LNCaP clone FGC (cell line): ENCODE measurements at regions not wholly inside any gene's neighbourhood (a gene's known extent, or its start where the extent isn't known, plus 50 kb on each side); places are given as distances from the start of the nearest gene placed in this dataset.

ENCODE experiments used
- DNase-seq: peaks from one replicate; pipeline ENCODE4 v3.0.0-alpha.2; 2011; ENCODE audit warnings: low read depth
- H3K4me3 ChIP-seq: 2 replicates; pipeline ENCODE4 v1.5.1; 2011; ENCODE audit warnings: mild to moderate bottlenecking, low read depth, low read length, control low read depth
- TF ChIP-seq, protein P1 (sequence below): IDR thresholded peaks from 2 replicates; pipeline ENCODE4 v1.5.1; 2012; ENCODE audit warnings: mild to moderate bottlenecking; ENCODE audit not compliant: control insufficient read depth, insufficient read depth; ENCODE audit errors: extremely low read depth

DNA sequence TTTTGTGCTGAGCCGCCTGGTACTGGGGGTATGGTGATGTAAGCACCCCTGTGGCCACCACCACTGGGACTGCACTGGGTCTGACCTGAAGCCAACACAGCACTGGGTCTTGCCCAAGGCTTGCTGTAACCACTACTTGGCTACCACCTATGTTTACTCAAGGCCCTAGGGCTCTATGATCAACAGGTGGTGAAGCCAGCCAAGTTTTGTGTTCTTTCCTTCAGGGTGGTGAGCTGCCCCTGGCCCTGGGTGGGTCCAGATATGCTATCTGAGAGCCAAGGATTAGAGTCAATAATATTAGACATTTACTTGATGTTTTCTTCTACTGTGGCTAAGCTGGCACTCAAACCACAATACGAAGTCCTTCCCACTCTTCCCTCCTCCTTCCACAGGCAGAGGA, 55.1 kb upstream of the PAGE4 start:
- DNase-seq = no peak
- TF ChIP-seq, protein P1, sequence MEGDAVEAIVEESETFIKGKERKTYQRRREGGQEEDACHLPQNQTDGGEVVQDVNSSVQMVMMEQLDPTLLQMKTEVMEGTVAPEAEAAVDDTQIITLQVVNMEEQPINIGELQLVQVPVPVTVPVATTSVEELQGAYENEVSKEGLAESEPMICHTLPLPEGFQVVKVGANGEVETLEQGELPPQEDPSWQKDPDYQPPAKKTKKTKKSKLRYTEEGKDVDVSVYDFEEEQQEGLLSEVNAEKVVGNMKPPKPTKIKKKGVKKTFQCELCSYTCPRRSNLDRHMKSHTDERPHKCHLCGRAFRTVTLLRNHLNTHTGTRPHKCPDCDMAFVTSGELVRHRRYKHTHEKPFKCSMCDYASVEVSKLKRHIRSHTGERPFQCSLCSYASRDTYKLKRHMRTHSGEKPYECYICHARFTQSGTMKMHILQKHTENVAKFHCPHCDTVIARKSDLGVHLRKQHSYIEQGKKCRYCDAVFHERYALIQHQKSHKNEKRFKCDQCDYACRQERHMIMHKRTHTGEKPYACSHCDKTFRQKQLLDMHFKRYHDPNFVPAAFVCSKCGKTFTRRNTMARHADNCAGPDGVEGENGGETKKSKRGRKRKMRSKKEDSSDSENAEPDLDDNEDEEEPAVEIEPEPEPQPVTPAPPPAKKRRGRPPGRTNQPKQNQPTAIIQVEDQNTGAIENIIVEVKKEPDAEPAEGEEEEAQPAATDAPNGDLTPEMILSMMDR = no peak
- no peak overlapping the region for H3K4me3 ChIP-seq

DNA sequence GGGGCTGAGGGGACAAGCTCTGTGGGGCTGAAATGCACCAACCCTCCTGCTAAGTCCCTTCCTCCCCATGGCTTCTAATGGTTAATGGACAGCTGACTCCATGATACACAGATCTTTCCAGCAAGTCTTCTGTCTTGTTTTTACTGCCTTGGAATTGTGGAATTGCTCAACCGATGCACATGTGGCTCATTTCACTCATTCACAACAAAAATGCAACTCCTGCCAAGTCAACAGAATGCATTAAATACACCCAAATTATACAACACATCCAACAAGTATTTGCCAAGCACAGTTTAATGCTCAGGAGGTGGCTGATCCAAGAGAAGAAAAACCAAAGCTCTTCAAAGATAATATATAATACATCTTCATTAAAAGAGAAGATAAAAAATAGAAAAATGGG, 61.9 kb upstream of the PAGE4 start:
- TF ChIP-seq, protein P1 = no peak
- no peak overlapping the region for H3K4me3 ChIP-seq
- DNase-seq = no peak

DNA sequence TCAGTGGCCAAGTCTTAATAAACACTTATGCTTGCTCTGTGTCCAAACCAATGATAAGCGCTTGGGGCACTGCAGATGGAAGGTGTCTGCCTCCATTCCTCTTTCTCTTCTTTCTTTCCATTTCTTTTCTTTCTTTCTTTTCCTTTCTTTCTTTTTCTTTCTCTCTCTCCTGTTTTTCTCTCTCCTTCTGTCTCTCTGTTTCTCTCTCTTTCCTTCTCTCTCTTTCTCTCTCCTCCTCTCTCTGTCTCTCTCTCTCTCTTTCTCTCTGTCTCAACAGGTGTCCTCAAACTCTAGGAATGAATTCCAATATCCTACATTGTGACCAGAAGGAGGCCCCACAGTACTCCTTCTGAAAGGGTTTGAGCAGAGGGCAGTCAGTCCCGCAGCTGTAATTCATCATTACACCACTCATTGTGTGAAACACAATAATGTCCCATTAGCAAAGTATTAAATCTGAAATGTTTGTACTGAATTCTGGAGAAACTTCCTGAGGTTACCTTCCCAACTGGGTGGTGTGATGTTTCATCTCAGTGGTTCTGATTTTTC, 66.5 kb upstream of the PAGE1 start:
- TF ChIP-seq, protein P1 = peak; percentile 15; the same call in 1 of the 2 replicates
- no peak overlapping the region for H3K4me3 ChIP-seq
- DNase-seq = no peak

DNA sequence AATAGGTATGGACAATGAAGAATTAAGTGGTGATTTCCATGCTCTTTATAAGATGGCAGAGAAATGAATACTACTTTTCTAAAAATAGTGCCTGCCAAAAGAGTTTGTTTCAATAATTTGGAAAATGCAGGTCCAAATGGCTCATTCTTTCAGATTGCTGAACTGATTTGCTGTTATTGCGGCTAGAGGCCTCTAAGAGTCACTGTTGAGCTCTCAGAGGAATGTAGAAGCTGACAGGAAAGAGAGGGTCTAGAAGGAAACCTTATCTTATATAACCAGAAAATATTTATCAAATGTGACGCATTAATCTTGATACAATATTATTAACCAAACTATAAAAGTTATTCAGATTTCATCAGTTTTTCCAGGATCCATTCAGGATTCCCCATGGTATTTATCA, 65.7 kb upstream of the PAGE1 start:
- DNase-seq = no peak
- TF ChIP-seq, protein P1 = peak; percentile 66
- no peak overlapping the region for H3K4me3 ChIP-seq

DNA sequence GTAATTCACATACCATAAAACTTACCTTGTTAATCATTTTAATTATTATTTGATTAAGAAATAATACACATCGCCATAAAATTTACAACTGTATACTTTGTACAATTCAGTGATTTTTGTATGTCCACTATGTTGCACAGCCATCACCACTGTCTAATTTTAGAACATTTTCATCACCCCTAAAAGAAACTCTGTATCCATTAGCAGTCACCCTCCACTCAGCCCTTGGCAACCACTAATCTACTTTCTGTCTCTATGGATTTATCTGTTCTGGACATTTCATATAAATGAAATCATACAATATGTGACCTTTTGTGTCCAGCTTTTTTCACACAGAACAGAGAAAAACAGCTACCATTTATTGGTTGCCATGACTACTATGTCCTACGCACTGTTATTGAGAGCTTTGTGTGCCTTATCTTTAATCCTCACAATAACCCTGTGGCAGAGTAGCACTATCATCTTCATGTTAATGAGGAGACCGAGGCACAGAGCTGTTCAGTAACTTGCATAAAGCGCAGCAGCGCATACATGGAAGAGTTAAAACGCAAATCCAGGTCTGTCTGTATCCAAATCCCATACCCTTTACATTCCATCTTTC, 64.6 kb upstream of the PAGE1 start:
- H3K4me3 ChIP-seq = no peak overlapping the region
- TF ChIP-seq, protein P1 = no peak
- no peak for DNase-seq

DNA sequence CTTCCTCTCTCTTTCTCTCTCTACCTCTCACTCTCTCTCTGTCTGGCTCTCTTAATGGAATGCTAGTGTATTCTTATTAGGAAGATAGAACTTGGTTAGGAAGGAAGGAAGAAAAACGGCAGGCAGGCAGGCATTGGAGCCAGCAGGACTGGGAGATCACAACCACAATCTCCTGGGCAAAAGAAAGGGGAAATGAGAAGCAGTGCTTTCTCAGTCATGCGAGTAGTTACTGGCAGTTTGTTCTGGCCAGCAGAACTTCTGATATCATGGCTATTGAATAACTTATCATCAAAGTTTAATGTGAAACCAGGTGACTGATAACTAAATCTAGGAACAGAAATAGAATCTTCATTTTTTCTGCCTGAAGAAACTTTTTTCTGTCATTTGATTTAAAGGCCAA, 60.9 kb upstream of the PAGE1 start:
- TF ChIP-seq, protein P1 = no peak
- DNase-seq = no peak
- H3K4me3 ChIP-seq = no peak overlapping the region

DNA sequence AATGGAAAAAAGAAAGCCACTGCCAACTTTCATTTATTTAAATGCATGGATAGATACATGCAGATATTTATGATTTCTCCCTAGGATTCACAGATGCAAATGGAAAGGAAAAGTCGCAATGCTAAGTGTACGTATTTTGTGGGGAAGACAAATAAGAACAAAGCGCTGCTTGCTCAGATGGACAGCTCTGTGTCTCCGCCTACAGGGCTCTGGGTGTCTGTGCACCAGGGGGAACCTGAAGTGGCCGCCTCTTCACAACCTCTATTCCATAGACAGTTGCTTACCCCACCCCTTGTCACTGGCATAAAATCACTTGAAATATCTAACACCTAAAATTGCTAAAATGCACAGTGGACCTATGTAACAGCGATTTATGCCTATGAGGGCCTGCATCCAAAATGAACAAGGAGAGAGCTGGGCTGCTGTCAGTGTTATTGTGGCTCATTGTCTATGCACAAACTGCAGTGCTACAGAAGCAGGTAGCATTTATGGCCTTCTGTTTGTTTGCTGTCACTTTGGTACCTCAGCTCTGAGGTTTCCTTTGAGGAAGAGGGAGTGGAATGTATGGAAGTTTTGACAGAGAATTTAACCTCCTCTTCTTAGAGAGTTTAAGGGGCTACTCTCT, 58.6 kb upstream of the PAGE1 start:
- H3K4me3 ChIP-seq = no peak overlapping the region
- TF ChIP-seq, protein P1 = peak; percentile 70
- DNase-seq = no peak
